OCI-LY3 (cell line): ENCODE measurements at regions not wholly inside any gene's neighbourhood (a gene's known extent, or its start where the extent isn't known, plus 50 kb on each side); places are given as distances from the start of the nearest gene placed in this dataset.

Experiments
- EZH2phosphoT487 ChIP-seq: fragments of 200-600 bp; shearing (Covaris generic); IDR thresholded peaks from 2 replicates; pipeline ENCODE4 v1.6.1; 2018; ENCODE audit warnings: antibody characterized with exemption, mixed run types, low read depth
- TF ChIP-seq, protein P1 (sequence below): fragments of 200-600, 300-600 bp; sonication (generic); IDR thresholded peaks from 2 replicates; pipeline ENCODE4 v1.5.1; 2014; ENCODE audit warnings: antibody characterized with exemption, low read length, low read depth

DNA sequence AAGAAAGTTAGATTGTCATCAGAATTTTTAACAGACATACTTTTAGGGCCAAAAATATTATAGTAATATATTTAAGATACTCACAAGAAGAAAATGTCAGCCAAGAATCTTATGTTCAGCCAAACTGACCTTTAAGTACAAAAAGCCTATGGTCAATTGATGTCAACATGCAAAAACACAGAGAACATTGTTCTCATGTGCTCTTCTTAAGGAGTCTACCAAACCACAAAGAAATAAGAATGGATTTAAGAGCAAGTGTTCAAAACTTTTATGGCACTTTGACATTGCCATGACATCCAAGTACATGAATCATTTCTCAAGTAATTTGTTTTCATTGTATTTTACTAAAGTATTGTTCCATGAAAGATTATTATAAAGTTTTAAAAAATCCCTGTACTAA, 180.4 kb downstream of the TMEM26 start:
- TF ChIP-seq, protein P1, sequence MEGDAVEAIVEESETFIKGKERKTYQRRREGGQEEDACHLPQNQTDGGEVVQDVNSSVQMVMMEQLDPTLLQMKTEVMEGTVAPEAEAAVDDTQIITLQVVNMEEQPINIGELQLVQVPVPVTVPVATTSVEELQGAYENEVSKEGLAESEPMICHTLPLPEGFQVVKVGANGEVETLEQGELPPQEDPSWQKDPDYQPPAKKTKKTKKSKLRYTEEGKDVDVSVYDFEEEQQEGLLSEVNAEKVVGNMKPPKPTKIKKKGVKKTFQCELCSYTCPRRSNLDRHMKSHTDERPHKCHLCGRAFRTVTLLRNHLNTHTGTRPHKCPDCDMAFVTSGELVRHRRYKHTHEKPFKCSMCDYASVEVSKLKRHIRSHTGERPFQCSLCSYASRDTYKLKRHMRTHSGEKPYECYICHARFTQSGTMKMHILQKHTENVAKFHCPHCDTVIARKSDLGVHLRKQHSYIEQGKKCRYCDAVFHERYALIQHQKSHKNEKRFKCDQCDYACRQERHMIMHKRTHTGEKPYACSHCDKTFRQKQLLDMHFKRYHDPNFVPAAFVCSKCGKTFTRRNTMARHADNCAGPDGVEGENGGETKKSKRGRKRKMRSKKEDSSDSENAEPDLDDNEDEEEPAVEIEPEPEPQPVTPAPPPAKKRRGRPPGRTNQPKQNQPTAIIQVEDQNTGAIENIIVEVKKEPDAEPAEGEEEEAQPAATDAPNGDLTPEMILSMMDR = no peak
- no peak for TF ChIP-seq EZH2phosphoT487
